ENCODE measurements at regions not wholly inside any gene's neighbourhood (a gene's known extent, or its start where the extent isn't known, plus 50 kb on each side); places are given as distances from the start of the nearest gene placed in this dataset.

DNA sequence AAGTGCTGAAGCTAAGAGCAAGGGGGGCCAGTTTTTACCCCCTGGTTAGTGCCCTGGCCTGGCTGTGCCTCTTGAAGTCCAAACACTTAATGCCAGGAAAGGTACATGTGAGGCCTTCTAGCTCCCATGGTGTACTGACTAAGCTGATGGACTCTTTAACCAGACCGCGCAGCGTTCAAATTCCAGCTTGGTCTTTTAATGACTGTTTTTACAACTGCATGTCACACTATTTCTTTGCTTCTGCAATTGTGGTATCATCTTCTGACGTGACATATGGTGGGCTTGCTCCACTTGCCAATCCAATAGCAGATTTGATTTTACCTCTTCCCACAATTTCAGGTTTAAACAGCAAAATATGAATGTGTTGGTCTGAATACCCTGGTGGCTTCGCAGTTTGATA lies 197.3 kb downstream of the HUNK start:
- TF ChIP-seq EGR1 (IDR thresholded peaks at IDR 0.05; ENCODE audit: borderline replicate concordance in 1 of 2, low read depth in 2 of 2, low read length in 2 of 2) (no peak), EZH2 (IDR thresholded peaks at IDR 0.05; ENCODE audit: borderline replicate concordance, control insufficient read depth, low read depth, low read length) (no peak), TAF1 (IDR thresholded peaks at IDR 0.05; ENCODE audit: borderline replicate concordance, low read depth, low read length) (no peak), RAD51 (IDR thresholded peaks at IDR 0.05) (no peak), YY1 (IDR thresholded peaks at IDR 0.05; ENCODE audit: low read depth, low read length) (no peak), MYC (IDR thresholded peaks at IDR 0.05; ENCODE audit: insufficient read depth, insufficient read length, insufficient replicate concordance, low read length, severe bottlenecking) (no peak)
- TF ChIP-seq, protein P1, sequence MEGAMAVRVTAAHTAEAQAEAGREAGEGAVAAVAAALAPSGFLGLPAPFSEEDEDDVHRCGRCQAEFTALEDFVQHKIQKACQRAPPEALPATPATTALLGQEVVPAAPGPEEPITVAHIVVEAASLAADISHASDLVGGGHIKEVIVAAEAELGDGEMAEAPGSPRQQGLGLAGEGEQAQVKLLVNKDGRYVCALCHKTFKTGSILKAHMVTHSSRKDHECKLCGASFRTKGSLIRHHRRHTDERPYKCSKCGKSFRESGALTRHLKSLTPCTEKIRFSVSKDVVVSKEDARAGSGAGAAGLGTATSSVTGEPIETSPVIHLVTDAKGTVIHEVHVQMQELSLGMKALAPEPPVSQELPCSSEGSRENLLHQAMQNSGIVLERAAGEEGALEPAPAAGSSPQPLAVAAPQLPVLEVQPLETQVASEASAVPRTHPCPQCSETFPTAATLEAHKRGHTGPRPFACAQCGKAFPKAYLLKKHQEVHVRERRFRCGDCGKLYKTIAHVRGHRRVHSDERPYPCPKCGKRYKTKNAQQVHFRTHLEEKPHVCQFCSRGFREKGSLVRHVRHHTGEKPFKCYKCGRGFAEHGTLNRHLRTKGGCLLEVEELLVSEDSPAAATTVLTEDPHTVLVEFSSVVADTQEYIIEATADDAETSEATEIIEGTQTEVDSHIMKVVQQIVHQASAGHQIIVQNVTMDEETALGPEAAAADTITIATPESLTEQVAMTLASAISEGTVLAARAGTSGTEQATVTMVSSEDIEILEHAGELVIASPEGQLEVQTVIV (IDR thresholded peaks at IDR 0.05; ENCODE audit: borderline replicate concordance, partially characterized antibody) = no peak
- TF ChIP-seq, protein P2, sequence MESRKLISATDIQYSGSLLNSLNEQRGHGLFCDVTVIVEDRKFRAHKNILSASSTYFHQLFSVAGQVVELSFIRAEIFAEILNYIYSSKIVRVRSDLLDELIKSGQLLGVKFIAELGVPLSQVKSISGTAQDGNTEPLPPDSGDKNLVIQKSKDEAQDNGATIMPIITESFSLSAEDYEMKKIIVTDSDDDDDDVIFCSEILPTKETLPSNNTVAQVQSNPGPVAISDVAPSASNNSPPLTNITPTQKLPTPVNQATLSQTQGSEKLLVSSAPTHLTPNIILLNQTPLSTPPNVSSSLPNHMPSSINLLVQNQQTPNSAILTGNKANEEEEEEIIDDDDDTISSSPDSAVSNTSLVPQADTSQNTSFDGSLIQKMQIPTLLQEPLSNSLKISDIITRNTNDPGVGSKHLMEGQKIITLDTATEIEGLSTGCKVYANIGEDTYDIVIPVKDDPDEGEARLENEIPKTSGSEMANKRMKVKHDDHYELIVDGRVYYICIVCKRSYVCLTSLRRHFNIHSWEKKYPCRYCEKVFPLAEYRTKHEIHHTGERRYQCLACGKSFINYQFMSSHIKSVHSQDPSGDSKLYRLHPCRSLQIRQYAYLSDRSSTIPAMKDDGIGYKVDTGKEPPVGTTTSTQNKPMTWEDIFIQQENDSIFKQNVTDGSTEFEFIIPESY (IDR thresholded peaks at IDR 0.05) = no peak
- TF ChIP-seq, protein P3, sequence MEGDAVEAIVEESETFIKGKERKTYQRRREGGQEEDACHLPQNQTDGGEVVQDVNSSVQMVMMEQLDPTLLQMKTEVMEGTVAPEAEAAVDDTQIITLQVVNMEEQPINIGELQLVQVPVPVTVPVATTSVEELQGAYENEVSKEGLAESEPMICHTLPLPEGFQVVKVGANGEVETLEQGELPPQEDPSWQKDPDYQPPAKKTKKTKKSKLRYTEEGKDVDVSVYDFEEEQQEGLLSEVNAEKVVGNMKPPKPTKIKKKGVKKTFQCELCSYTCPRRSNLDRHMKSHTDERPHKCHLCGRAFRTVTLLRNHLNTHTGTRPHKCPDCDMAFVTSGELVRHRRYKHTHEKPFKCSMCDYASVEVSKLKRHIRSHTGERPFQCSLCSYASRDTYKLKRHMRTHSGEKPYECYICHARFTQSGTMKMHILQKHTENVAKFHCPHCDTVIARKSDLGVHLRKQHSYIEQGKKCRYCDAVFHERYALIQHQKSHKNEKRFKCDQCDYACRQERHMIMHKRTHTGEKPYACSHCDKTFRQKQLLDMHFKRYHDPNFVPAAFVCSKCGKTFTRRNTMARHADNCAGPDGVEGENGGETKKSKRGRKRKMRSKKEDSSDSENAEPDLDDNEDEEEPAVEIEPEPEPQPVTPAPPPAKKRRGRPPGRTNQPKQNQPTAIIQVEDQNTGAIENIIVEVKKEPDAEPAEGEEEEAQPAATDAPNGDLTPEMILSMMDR (IDR thresholded peaks at IDR 0.05 in 2 of 3, conservative IDR thresholded peaks at IDR 0.05 in 1 of 3; ENCODE audit: control insufficient read depth in 2 of 3, extremely low read depth in 1 of 3, insufficient read depth in 1 of 3, low read depth in 3 of 3, low read length in 3 of 3) = no peak
- TF ChIP-seq, protein P4, sequence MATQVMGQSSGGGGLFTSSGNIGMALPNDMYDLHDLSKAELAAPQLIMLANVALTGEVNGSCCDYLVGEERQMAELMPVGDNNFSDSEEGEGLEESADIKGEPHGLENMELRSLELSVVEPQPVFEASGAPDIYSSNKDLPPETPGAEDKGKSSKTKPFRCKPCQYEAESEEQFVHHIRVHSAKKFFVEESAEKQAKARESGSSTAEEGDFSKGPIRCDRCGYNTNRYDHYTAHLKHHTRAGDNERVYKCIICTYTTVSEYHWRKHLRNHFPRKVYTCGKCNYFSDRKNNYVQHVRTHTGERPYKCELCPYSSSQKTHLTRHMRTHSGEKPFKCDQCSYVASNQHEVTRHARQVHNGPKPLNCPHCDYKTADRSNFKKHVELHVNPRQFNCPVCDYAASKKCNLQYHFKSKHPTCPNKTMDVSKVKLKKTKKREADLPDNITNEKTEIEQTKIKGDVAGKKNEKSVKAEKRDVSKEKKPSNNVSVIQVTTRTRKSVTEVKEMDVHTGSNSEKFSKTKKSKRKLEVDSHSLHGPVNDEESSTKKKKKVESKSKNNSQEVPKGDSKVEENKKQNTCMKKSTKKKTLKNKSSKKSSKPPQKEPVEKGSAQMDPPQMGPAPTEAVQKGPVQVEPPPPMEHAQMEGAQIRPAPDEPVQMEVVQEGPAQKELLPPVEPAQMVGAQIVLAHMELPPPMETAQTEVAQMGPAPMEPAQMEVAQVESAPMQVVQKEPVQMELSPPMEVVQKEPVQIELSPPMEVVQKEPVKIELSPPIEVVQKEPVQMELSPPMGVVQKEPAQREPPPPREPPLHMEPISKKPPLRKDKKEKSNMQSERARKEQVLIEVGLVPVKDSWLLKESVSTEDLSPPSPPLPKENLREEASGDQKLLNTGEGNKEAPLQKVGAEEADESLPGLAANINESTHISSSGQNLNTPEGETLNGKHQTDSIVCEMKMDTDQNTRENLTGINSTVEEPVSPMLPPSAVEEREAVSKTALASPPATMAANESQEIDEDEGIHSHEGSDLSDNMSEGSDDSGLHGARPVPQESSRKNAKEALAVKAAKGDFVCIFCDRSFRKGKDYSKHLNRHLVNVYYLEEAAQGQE (IDR thresholded peaks at IDR 0.05; ENCODE audit: low read depth, low read length) = no peak
- TF ChIP-seq, protein P5, sequence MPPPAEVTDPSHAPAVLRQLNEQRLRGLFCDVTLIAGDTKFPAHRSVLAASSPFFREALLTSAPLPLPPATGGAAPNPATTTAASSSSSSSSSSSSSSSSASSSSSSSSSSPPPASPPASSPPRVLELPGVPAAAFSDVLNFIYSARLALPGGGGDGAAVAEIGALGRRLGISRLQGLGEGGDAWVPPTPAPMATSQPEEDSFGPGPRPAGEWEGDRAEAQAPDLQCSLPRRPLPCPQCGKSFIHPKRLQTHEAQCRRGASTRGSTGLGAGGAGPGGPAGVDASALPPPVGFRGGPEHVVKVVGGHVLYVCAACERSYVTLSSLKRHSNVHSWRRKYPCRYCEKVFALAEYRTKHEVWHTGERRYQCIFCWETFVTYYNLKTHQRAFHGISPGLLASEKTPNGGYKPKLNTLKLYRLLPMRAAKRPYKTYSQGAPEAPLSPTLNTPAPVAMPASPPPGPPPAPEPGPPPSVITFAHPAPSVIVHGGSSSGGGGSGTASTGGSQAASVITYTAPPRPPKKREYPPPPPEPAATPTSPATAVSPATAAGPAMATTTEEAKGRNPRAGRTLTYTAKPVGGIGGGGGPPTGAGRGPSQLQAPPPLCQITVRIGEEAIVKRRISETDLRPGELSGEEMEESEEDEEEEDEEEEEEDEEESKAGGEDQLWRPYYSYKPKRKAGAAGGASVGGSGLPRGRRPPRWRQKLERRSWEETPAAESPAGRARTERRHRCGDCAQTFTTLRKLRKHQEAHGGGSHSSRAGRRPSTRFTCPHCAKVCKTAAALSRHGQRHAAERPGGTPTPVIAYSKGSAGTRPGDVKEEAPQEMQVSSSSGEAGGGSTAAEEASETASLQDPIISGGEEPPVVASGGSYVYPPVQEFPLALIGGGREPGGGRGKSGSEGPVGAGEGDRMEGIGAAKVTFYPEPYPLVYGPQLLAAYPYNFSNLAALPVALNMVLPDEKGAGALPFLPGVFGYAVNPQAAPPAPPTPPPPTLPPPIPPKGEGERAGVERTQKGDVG (CRISPR knock-in tag; IDR thresholded peaks at IDR 0.05) = no peak
